ENCODE measurements at regions not wholly inside any gene's neighbourhood (a gene's known extent, or its start where the extent isn't known, plus 50 kb on each side); places are given as distances from the start of the nearest gene placed in this dataset.

DNA sequence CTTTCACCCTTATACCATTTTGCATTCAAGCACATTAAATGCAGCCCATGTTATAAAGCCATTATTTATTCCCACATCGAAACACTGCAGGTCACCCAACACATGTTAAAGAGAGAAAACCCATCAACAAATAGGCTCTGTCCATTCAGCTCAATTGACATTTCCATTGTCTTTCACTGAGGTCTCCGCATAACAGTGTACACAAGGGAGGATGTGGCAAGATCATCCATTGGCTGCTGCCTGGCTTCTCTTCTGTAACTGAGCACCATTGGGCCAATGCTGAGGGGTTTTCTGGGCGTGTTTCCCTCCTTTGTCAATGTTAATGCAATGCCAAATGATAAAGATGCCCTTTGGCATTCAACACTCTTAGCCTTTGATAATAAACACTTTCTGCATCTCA is 278.1 kb upstream of the SP4 start:
- Histone ChIP-seq H2AFZ (ENCODE audit: low read length) (no peak overlapping the region), H3K9ac (ENCODE audit: low read depth, low read length, poor library complexity) (no peak overlapping the region), H3K4ac (ENCODE audit: low read length) (no peak overlapping the region), H3K27me3 (ENCODE audit: control insufficient read depth in 3 of 3, insufficient read depth in 3 of 3, low read depth in 1 of 3, low read length in 3 of 3) (peaks cover 0 to 6% (median 0%) of the 10 kb centered on the region in 3 experiments), H2BK5ac (ENCODE audit: low read length) (no peak overlapping the region), H2BK120ac (ENCODE audit: low read depth, low read length) (no peak overlapping the region), H3K4me3 (ENCODE audit: low read length in 2 of 2) (no peak overlapping the region), H2BK12ac (ENCODE audit: low read length) (no peak overlapping the region), H3K36me3 (replicated peaks in 1 of 2; ENCODE audit: control insufficient read depth in 2 of 2, insufficient read depth in 2 of 2, low read length in 2 of 2) (no peaks in the 10 kb centered on the region), H3K14ac (ENCODE audit: low read length) (no peak overlapping the region), H3K9me3 (replicated peaks in 1 of 2; ENCODE audit: control insufficient read depth in 2 of 2, insufficient read depth in 1 of 2, low read depth in 1 of 2, low read length in 2 of 2) (no peaks in the 10 kb centered on the region), H3K4me2 (ENCODE audit: insufficient read depth, low read length, poor library complexity, severe bottlenecking) (no peak overlapping the region), H4K91ac (ENCODE audit: low read depth, low read length, poor library complexity) (no peak overlapping the region), H3K27ac (replicated peaks; ENCODE audit: low read length) (no peak overlapping the region), H3K4me1 (ENCODE audit: control insufficient read depth in 2 of 2, insufficient read depth in 1 of 2, low read depth in 1 of 2, low read length in 2 of 2) (peaks cover 0 to 8% of the 10 kb centered on the region in 2 donors), H3K79me1 (ENCODE audit: low read depth, low read length) (no peaks in the 10 kb centered on the region), H2AK5ac (ENCODE audit: low read depth, low read length) (no peak overlapping the region), H3K18ac (ENCODE audit: low read length) (no peak overlapping the region), H4K8ac (ENCODE audit: low read depth, low read length) (no peak overlapping the region), H2BK15ac (ENCODE audit: low read length) (no peak overlapping the region), H3K23ac (ENCODE audit: low read depth, low read length, poor library complexity) (no peak overlapping the region)
- no peak for DNase-seq (ENCODE audit: low spot score)
- WGBS, 2 donors (ENCODE audit: extremely low coverage in 2 of 2, insufficient read length in 2 of 2, insufficient replicate concordance in 1 of 2): no CpG with 5 or more reads among the region's 3 CpGs

- H3K36me3 ChIP-seq (replicated peaks in 1 of 2; ENCODE audit: control insufficient read depth in 2 of 2, insufficient read depth in 2 of 2, low read length in 2 of 2): no peaks in the 10 kb centered on the region
- DNase-seq (ENCODE audit: low spot score): no peak
- H3K14ac ChIP-seq (ENCODE audit: low read length): no peak overlapping the region
- no peak overlapping the region for H3K9ac ChIP-seq (ENCODE audit: low read depth, low read length, poor library complexity)
- no peak overlapping the region for H4K8ac ChIP-seq (ENCODE audit: low read depth, low read length)
- no peak overlapping the region for H2AFZ ChIP-seq (ENCODE audit: low read length)
- no peaks in the 10 kb centered on the region for H3K79me1 ChIP-seq (ENCODE audit: low read depth, low read length)
- H3K4me2 ChIP-seq (ENCODE audit: insufficient read depth, low read length, poor library complexity, severe bottlenecking): no peak overlapping the region
- no peak overlapping the region for H3K23ac ChIP-seq (ENCODE audit: low read depth, low read length, poor library complexity)
- peaks cover 0 to 4% of the 10 kb centered on the region in 2 donors for H3K4me1 ChIP-seq (ENCODE audit: control insufficient read depth in 2 of 2, insufficient read depth in 1 of 2, low read depth in 1 of 2, low read length in 2 of 2)
- no CpG with 5 or more reads among the region's 2 CpGs for WGBS, 2 donors (ENCODE audit: extremely low coverage in 2 of 2, insufficient read length in 2 of 2, insufficient replicate concordance in 1 of 2)
- H3K27ac ChIP-seq (replicated peaks; ENCODE audit: low read length): no peak overlapping the region
- H2BK120ac ChIP-seq (ENCODE audit: low read depth, low read length): no peak overlapping the region
- peaks cover 0 to 11% (median 0%) of the 10 kb centered on the region in 3 experiments for H3K27me3 ChIP-seq (ENCODE audit: control insufficient read depth in 3 of 3, insufficient read depth in 3 of 3, low read depth in 1 of 3, low read length in 3 of 3)
- H3K18ac ChIP-seq (ENCODE audit: low read length): no peak overlapping the region
- no peak overlapping the region for H3K4me3 ChIP-seq (ENCODE audit: low read length in 2 of 2)
- H2AK5ac ChIP-seq (ENCODE audit: low read depth, low read length): no peak overlapping the region
- H3K4ac ChIP-seq (ENCODE audit: low read length): no peak overlapping the region
- no peak overlapping the region for H2BK5ac ChIP-seq (ENCODE audit: low read length)
- H2BK15ac ChIP-seq (ENCODE audit: low read length): no peak overlapping the region
- H2BK12ac ChIP-seq (ENCODE audit: low read length): no peak overlapping the region
- no peak overlapping the region for H4K91ac ChIP-seq (ENCODE audit: low read depth, low read length, poor library complexity)
- H3K9me3 ChIP-seq (replicated peaks in 1 of 2; ENCODE audit: control insufficient read depth in 2 of 2, insufficient read depth in 1 of 2, low read depth in 1 of 2, low read length in 2 of 2): no peaks in the 10 kb centered on the region
These were observed 273.3 kb upstream of the SP4 start for GRCh38 chr7:21154614-21155013.

GRCh38 chr7:21159506-21159905 is 268.4 kb upstream of the SP4 start:
- no peak overlapping the region for H3K4ac ChIP-seq (ENCODE audit: low read length)
- H3K27me3 ChIP-seq (ENCODE audit: control insufficient read depth in 3 of 3, insufficient read depth in 3 of 3, low read depth in 1 of 3, low read length in 3 of 3): peaks cover 0 to 12% (median 0%) of the 10 kb centered on the region in 3 experiments
- H2BK120ac ChIP-seq (ENCODE audit: low read depth, low read length): no peak overlapping the region
- H3K14ac ChIP-seq (ENCODE audit: low read length): no peak overlapping the region
- peaks cover 0 to under 1% of the 10 kb centered on the region in 2 donors for H3K9me3 ChIP-seq (replicated peaks in 1 of 2; ENCODE audit: control insufficient read depth in 2 of 2, insufficient read depth in 1 of 2, low read depth in 1 of 2, low read length in 2 of 2)
- no peak overlapping the region for H4K91ac ChIP-seq (ENCODE audit: low read depth, low read length, poor library complexity)
- H3K4me1 ChIP-seq (ENCODE audit: control insufficient read depth in 2 of 2, insufficient read depth in 1 of 2, low read depth in 1 of 2, low read length in 2 of 2): peaks cover 0 to 2% of the 10 kb centered on the region in 2 donors
- H3K27ac ChIP-seq (replicated peaks; ENCODE audit: low read length): no peak overlapping the region
- no peak overlapping the region for H2BK12ac ChIP-seq (ENCODE audit: low read length)
- H2BK5ac ChIP-seq (ENCODE audit: low read length): no peak overlapping the region
- H2AK5ac ChIP-seq (ENCODE audit: low read depth, low read length): no peak overlapping the region
- no CpG with 5 or more reads among the region's 1 CpG for WGBS, 2 donors (ENCODE audit: extremely low coverage in 2 of 2, insufficient read length in 2 of 2, insufficient replicate concordance in 1 of 2)
- no peak overlapping the region for H3K4me2 ChIP-seq (ENCODE audit: insufficient read depth, low read length, poor library complexity, severe bottlenecking)
- no peak overlapping the region for H4K8ac ChIP-seq (ENCODE audit: low read depth, low read length)
- no peak overlapping the region for H3K18ac ChIP-seq (ENCODE audit: low read length)
- H3K79me1 ChIP-seq (ENCODE audit: low read depth, low read length): no peaks in the 10 kb centered on the region
- no peak for DNase-seq (ENCODE audit: low spot score)
- no peak overlapping the region for H3K9ac ChIP-seq (ENCODE audit: low read depth, low read length, poor library complexity)
- no peak overlapping the region for H3K4me3 ChIP-seq (ENCODE audit: low read length in 2 of 2)
- H2BK15ac ChIP-seq (ENCODE audit: low read length): no peak overlapping the region
- H2AFZ ChIP-seq (ENCODE audit: low read length): no peak overlapping the region
- peaks cover 0 to under 1% of the 10 kb centered on the region in 2 donors for H3K36me3 ChIP-seq (replicated peaks in 1 of 2; ENCODE audit: control insufficient read depth in 2 of 2, insufficient read depth in 2 of 2, low read length in 2 of 2)
- no peak overlapping the region for H3K23ac ChIP-seq (ENCODE audit: low read depth, low read length, poor library complexity)

GRCh38 chr7:21160401-21160800 is 267.5 kb upstream of the SP4 start:
- Histone ChIP-seq H2BK15ac (ENCODE audit: low read length) (no peak overlapping the region), H3K4ac (ENCODE audit: low read length) (no peak overlapping the region), H3K4me2 (ENCODE audit: insufficient read depth, low read length, poor library complexity, severe bottlenecking) (no peak overlapping the region), H3K27ac (replicated peaks; ENCODE audit: low read length) (no peak overlapping the region), H4K8ac (ENCODE audit: low read depth, low read length) (no peak overlapping the region), H3K23ac (ENCODE audit: low read depth, low read length, poor library complexity) (no peak overlapping the region), H3K27me3 (ENCODE audit: control insufficient read depth in 3 of 3, insufficient read depth in 3 of 3, low read depth in 1 of 3, low read length in 3 of 3) (peaks cover 0 to 9% (median 0%) of the 10 kb centered on the region in 3 experiments), H2AFZ (ENCODE audit: low read length) (no peak overlapping the region), H4K91ac (ENCODE audit: low read depth, low read length, poor library complexity) (no peak overlapping the region), H3K18ac (ENCODE audit: low read length) (no peak overlapping the region), H2AK5ac (ENCODE audit: low read depth, low read length) (no peak overlapping the region), H3K9me3 (replicated peaks in 1 of 2; ENCODE audit: control insufficient read depth in 2 of 2, insufficient read depth in 1 of 2, low read depth in 1 of 2, low read length in 2 of 2) (peaks cover 0 to 4% of the 10 kb centered on the region in 2 donors), H3K4me1 (ENCODE audit: control insufficient read depth in 2 of 2, insufficient read depth in 1 of 2, low read depth in 1 of 2, low read length in 2 of 2) (peaks cover 0 to 2% of the 10 kb centered on the region in 2 donors), H2BK12ac (ENCODE audit: low read length) (no peak overlapping the region), H2BK5ac (ENCODE audit: low read length) (no peak overlapping the region), H3K36me3 (replicated peaks in 1 of 2; ENCODE audit: control insufficient read depth in 2 of 2, insufficient read depth in 2 of 2, low read length in 2 of 2) (peaks cover 0 to 2% of the 10 kb centered on the region in 2 donors), H2BK120ac (ENCODE audit: low read depth, low read length) (no peak overlapping the region), H3K79me1 (ENCODE audit: low read depth, low read length) (no peaks in the 10 kb centered on the region), H3K14ac (ENCODE audit: low read length) (no peak overlapping the region), H3K4me3 (ENCODE audit: low read length in 2 of 2) (no peak overlapping the region), H3K9ac (ENCODE audit: low read depth, low read length, poor library complexity) (no peak overlapping the region)
- WGBS, 2 donors (ENCODE audit: extremely low coverage in 2 of 2, insufficient read length in 2 of 2, insufficient replicate concordance in 1 of 2): no CpG with 5 or more reads among the region's 5 CpGs
- DNase-seq (ENCODE audit: low spot score): no peak
